Parathyroid adenoma (tissue), 2 donors: ENCODE measurements at regions not wholly inside any gene's neighbourhood (a gene's known extent, or its start where the extent isn't known, plus 50 kb on each side); places are given as distances from the start of the nearest gene placed in this dataset.

Source experiments
- H2AFZ ChIP-seq: fragments of 300-600 bp; sonication (generic); one replicate; pipeline ENCODE4 v1.7.0; 2017; ENCODE audit warnings: antibody characterized with exemption, mild to moderate bottlenecking
- H3K27ac ChIP-seq: fragments of 300-600 bp; sonication (generic); one replicate; pipeline ENCODE4 v1.7.0; 2017
- H3K27me3 ChIP-seq: fragments of 300-600 bp; sonication (generic); one replicate; pipeline ENCODE4 v1.7.0; 2017; ENCODE audit warnings: low read length; ENCODE audit not compliant: control insufficient read depth, insufficient read depth
- H3K36me3 ChIP-seq: fragments of 300-600 bp; sonication (generic); one replicate; pipeline ENCODE4 v1.7.0; 2017; ENCODE audit warnings: low read length; ENCODE audit not compliant: control insufficient read depth, insufficient read depth
- H3K4me1 ChIP-seq: fragments of 300-600 bp; sonication (generic); one replicate; pipeline ENCODE4 v1.7.0; 2017; ENCODE audit warnings: control low read depth
- H3K4me2 ChIP-seq: fragments of 300-600 bp; sonication (generic); one replicate; pipeline ENCODE4 v1.7.0; 2017; ENCODE audit warnings: low read length
- H3K4me3 ChIP-seq: fragments of 300-600 bp; sonication (generic); one replicate; pipeline ENCODE4 v1.7.0; 2017; ENCODE audit warnings: low read depth, low read length
- H3K79me2 ChIP-seq: fragments of 300-600 bp; sonication (generic); one replicate; pipeline ENCODE4 v1.7.0; 2017; ENCODE audit warnings: control low read depth
- H3K9ac ChIP-seq: fragments of 300-600 bp; sonication (generic); one replicate; pipeline ENCODE4 v1.7.0; 2017; ENCODE audit warnings: mild to moderate bottlenecking
- H3K9me3 ChIP-seq: fragments of 300-600 bp; sonication (generic); one replicate; pipeline ENCODE4 v1.7.0; 2017; ENCODE audit warnings: low read length; ENCODE audit not compliant: control insufficient read depth
- CTCF ChIP-seq: fragments of 300-600 bp; sonication (generic); IDR thresholded peaks from one replicate; pipeline ENCODE4 v1.7.0; 2017; ENCODE audit warnings: antibody characterized with exemption, mild to moderate bottlenecking
- donor health status: primary hyperparathyroidism.

- no peaks in the 10 kb centered on the region for H3K9me3 ChIP-seq
- no peaks in the 10 kb centered on the region for H3K27me3 ChIP-seq
- no peak overlapping the region for H3K4me3 ChIP-seq
- TF ChIP-seq CTCF: no peak
- no peak overlapping the region for H3K9ac ChIP-seq
- no peaks in the 10 kb centered on the region for H3K4me1 ChIP-seq
- no peak overlapping the region for H3K4me2 ChIP-seq
- no peaks in the 10 kb centered on the region for H3K79me2 ChIP-seq
- H3K27ac ChIP-seq: no peak overlapping the region
- no peaks in the 10 kb centered on the region for H3K36me3 ChIP-seq
- no peak overlapping the region for H2AFZ ChIP-seq
Observed at GRCh38 chr11:80862011-80862410, 1421.2 kb upstream of the TENM4 start.

- Histone ChIP-seq H2AFZ (no peak overlapping the region), H3K79me2 (no peaks in the 10 kb centered on the region), H3K27me3 (no peaks in the 10 kb centered on the region), H3K4me1 (no peaks in the 10 kb centered on the region), H3K9ac (no peak overlapping the region), H3K4me2 (no peak overlapping the region), H3K36me3 (no peaks in the 10 kb centered on the region), H3K9me3 (no peaks in the 10 kb centered on the region), H3K27ac (no peak overlapping the region), H3K4me3 (no peak overlapping the region)
- no peak for TF ChIP-seq CTCF
Observed at GRCh38 chr11:80861193-80861592, 1420.4 kb upstream of the TENM4 start.

GRCh38 chr11:80860632-80861031, 1419.8 kb upstream of the TENM4 start:
- no peak for TF ChIP-seq CTCF
- no peak overlapping the region for H3K4me3 ChIP-seq
- no peak overlapping the region for H3K9ac ChIP-seq
- H3K36me3 ChIP-seq: no peaks in the 10 kb centered on the region
- no peaks in the 10 kb centered on the region for H3K4me1 ChIP-seq
- H3K4me2 ChIP-seq: no peak overlapping the region
- H3K27ac ChIP-seq: no peak overlapping the region
- no peak overlapping the region for H2AFZ ChIP-seq
- no peaks in the 10 kb centered on the region for H3K79me2 ChIP-seq
- H3K9me3 ChIP-seq: no peaks in the 10 kb centered on the region
- no peaks in the 10 kb centered on the region for H3K27me3 ChIP-seq

GRCh38 chr11:80856066-80856465, 1415.2 kb upstream of the TENM4 start:
- no peaks in the 10 kb centered on the region for H3K27me3 ChIP-seq
- no peak overlapping the region for H2AFZ ChIP-seq
- no peak overlapping the region for H3K27ac ChIP-seq
- H3K9ac ChIP-seq: no peak overlapping the region
- H3K4me1 ChIP-seq: no peaks in the 10 kb centered on the region
- no peak for TF ChIP-seq CTCF
- H3K4me3 ChIP-seq: no peak overlapping the region
- H3K4me2 ChIP-seq: no peak overlapping the region
- H3K79me2 ChIP-seq: no peaks in the 10 kb centered on the region
- H3K36me3 ChIP-seq: no peaks in the 10 kb centered on the region
- H3K9me3 ChIP-seq: no peaks in the 10 kb centered on the region

- Histone ChIP-seq H3K79me2 (no peaks in the 10 kb centered on the region), H3K4me3 (no peak overlapping the region), H3K27me3 (no peaks in the 10 kb centered on the region), H2AFZ (no peak overlapping the region), H3K4me1 (no peaks in the 10 kb centered on the region), H3K4me2 (no peak overlapping the region), H3K9me3 (no peaks in the 10 kb centered on the region), H3K36me3 (no peaks in the 10 kb centered on the region), H3K9ac (no peak overlapping the region), H3K27ac (no peak overlapping the region)
- TF ChIP-seq CTCF: no peak
Observed at GRCh38 chr11:80855426-80855825, 1414.6 kb upstream of the TENM4 start.
